GM18517 (cell line): ENCODE measurements at regions not wholly inside any gene's neighbourhood (a gene's known extent, or its start where the extent isn't known, plus 50 kb on each side); places are given as distances from the start of the nearest gene placed in this dataset.

Experiments
- ATAC-seq: cut with Tn5 transposase; IDR thresholded peaks from one replicate; pipeline ENCODE4 v1.9.1; 2021; ENCODE audit warnings: mild to moderate bottlenecking, moderate library complexity; ENCODE audit not compliant: unreplicated experiment

DNA sequence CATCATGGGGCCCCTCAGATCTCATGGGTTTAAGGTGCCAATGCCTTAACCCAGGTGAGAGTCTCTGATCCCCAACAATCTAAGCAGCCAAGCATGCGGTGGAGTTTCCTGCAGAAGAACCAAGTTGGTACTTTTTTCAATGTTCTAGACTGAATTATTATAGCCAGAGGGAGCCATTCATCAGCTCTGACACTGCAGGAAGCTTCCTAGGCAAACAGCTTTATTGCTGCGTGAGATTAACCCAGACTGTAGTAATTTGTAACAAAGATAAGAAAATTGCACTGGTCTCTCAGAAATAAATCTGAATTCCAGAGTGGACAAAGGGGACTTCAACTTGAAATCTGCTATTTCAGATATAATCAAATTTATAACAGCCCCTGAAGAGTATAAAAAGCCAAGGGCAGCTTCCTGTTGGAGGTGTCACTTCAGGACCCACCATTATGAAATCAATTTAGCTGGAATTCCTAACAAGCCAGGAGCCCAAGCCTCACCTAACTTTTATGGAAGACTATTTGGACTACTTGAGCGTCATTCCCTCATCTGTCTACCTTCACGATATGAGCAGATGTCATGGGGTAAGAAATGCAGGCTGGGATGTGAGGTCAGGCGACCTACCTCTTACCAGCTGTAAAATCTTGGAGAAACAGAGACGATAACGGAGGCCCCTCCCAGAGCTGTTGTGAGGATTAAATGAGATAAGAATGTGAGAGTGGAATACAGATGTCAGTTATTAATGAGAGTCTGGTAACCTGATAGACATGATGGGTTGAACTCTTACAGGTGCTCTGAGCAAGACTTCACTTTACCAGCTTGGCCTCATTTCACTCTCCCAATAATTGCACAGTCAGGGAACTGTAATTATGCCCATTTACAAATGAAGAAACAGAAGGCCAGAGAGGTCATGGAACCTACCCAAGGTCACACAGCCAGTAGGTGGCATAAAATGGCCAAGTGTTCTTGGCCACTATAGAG, 135.1 kb downstream of the RRAGC start:
- ATAC-seq, result no peak

DNA sequence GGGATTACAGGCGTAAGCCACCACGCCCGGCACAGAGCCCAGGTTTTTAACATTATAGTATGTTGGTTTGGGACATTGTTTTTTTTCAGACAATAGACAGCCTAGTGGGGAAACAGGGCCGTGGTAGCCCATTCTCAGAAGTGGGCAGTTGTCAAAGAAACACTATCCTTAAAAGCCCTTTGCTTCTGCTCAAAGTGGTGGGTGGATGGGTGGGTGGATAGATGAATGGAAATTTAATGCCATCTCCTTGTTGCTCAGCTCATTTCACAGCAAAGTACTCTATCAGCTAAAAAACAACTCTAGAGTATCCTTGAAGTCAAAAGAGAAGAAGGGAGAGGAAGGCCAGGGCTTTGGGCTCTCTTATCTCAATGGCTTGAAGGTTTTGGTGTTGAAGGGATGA, 137.8 kb downstream of the RRAGC start:
- ATAC-seq, result no peak

GRCh38 chr1:38719880-38720279, 139.7 kb downstream of the RRAGC start:
- no peak for ATAC-seq

DNA sequence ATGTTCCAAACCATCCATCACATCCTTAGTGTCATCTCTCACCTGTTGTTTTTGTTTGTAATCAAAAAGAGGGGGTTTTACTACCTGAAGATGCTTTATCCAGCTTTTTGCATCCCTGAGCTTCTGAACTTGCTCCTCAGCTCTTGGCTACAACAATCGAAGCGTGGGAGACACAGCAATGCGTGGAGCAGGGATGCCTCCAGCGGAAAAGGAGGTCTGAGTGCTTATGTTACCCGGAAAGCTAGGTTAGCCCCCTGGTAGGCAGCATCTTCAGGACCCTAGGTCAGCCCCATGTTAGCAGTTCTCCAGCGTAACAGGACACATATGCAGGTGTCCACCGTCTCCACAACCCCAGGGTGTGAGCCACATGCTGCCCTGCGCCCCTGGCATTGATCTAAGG, 141.5 kb downstream of the RRAGC start:
- no peak for ATAC-seq

DNA sequence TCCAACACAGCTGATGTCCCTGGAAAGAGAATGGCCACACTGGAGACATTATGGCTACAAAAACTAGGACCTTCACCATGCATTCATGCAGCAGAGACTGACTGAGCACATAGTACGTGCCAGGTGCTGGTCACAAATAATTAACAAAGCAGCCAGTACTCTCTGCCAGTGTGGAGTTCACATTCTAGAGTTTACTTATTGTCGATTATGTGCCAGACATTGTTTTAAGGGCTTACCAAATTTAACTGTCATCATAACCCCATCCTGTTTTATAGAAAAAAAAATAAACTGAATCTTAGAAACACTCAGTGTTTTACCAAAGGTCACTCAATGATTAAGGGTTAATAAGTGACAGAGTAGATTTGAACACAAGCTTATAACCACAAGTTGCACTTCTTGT, 143.3 kb downstream of the RRAGC start:
- ATAC-seq, result no peak

- no peak for ATAC-seq
Measured at GRCh38 chr1:38715415-38715814, 144.2 kb downstream of the RRAGC start.

- no peak for ATAC-seq
Measured at GRCh38 chr1:38712046-38712445, 147.5 kb downstream of the RRAGC start.

- ATAC-seq, result no peak
Measured at GRCh38 chr1:38708701-38709258, 150.8 kb downstream of the RRAGC start.

- ATAC-seq, result no peak
Measured at GRCh38 chr1:38701088-38701487, 158.5 kb downstream of the RRAGC start.

GRCh38 chr1:38700077-38700470, 159.5 kb downstream of the RRAGC start:
- no peak for ATAC-seq

- ATAC-seq, result no peak
Measured at GRCh38 chr1:38699330-38700076, 160.1 kb downstream of the RRAGC start.

DNA sequence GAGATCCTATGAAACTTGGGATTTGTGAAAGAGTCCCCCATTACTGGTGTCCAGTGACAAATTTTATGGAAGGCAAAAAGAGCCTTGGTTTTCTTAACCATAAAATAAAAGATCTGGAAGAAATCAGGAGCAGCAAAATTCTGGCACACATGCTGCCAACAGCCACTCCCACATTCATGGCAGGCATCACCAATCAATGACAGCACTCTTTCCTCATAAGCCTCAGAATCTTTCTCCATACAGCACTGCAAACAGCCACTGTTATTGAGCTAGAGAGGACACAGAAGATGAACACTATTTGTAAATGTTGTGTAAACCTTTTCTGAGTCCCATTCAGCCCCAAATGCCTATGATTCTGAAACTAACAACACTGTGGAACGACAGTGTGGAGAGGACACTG, 162.2 kb downstream of the RRAGC start:
- ATAC-seq, result no peak

- ATAC-seq, result no peak
Measured at GRCh38 chr1:38696371-38696770, 163.2 kb downstream of the RRAGC start.

DNA sequence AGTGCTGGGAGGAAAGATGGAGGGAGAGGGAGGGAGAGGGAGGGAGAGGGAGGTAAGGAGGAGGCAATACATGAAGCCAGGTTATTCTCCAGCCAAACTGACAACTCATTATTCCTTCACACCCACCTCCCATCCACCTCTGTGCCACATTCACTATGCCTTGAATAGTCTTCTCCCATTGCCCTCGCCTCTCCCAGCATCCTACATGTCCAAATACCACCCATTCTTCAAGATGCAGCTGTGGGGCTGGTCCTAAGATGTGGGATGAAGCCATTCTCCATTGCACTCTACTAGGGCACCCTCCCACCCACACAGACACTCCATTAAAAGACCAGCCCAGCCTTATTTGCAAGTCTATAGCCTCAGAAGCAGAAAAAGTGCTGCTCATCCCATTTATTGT, 165.8 kb downstream of the RRAGC start:
- no peak for ATAC-seq

GRCh38 chr1:38693031-38693430, 166.5 kb downstream of the RRAGC start:
- no peak for ATAC-seq

DNA sequence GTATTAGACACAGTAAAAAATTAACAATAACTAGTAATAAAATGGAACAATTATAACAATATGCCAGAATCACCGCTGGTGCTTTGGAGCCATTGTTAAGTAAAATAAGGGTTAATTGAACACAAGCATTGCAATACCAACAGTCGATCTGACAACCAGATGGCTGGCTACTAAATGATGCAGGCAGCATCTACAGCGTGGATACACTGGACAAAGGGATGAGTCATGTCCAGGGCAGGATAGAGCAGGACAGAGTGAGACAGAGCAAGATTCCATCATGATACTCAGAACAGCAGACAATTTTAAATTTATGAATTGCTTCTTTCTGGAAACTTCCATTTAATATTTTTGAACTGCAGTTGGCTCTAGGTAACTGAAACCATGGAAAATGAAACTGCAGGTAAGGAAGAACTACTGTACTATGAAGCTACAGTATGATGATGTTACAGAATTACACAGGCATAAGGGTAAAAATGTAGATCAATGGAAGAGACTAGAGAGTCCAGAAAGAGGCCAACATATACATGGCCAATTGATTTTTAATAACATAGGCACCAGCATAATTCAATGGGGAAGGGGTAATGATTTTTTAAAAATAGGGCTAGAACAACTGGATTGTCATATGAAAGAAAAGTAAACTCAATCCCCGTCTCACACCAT, 168.7 kb downstream of the RRAGC start:
- no peak for ATAC-seq

- no peak for ATAC-seq
Measured at GRCh38 chr1:38686927-38687255, 172.7 kb downstream of the RRAGC start.

DNA sequence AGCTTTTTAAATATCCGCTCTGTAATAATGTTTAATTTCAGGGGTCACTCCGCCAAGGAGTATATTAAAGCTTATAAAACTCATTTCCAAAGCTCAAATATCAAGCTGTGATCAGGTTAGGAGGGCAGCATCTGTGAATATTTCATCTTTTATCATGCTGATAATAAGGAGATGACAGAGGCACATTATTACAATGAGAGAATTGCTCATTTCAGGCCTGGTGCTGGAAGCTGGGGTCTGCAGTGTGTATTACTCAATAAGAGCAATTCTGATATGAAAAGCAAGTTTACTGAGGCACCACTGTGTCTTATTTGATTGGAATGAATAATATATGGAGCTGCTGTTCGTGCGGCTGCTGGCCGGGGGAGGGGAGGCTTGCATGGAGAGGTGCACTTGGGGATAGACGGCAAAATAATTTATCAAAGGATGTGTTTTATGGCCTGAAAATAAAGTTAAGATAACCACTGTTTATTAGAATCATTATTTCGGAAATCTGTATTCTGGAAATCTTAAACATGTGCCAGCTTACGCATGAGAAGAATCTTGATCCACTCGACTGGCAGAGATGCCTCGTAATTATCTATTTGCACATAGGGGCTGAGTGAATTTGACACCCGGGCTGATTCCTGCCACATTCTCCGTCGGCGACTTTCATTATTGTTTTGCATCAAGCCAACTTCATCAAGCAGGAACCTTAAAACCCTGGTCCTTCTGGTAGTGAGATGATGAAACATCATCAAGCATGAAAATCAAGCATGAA, 173.2 kb downstream of the RRAGC start:
- no peak for ATAC-seq

DNA sequence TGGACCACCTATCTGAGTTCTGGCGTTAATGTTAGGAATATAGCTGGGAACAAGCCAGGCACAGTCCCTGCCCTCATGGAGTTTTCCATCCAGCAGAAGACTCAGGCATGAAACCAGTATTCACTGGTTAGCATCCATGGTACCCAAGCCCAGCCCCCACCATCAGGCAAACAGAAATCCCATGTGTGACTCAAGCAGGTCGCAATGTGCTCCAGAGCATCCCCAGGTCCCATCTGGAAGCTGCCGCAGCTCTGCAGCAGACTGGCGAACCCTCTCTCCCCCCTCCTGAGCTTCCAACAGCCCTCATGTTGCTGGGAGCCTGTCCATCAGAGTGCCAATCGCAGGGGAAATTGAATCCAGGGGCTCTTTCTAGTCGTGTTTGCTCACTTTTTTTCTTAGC, 174.2 kb downstream of the RRAGC start:
- ATAC-seq, result no peak

- no peak for ATAC-seq
Measured at GRCh38 chr1:38680801-38681510, 178.6 kb downstream of the RRAGC start.
